Stimulated activated CD8-positive, alpha-beta memory T cell treated with anti-CD3 and anti-CD28 coated beads, Interleukin-15, amount 100 ng/mL, for 48 hours (primary cell): ENCODE measurements at regions not wholly inside any gene's neighbourhood (a gene's known extent, or its start where the extent isn't known, plus 50 kb on each side); places are given as distances from the start of the nearest gene placed in this dataset.

Experiments
- DNase-seq, 2 donors: peaks; one replicate each; pipeline ENCODE4 v3.0.0-alpha.2; 2020; ENCODE audit warnings: low read depth in 2 of 2

DNA sequence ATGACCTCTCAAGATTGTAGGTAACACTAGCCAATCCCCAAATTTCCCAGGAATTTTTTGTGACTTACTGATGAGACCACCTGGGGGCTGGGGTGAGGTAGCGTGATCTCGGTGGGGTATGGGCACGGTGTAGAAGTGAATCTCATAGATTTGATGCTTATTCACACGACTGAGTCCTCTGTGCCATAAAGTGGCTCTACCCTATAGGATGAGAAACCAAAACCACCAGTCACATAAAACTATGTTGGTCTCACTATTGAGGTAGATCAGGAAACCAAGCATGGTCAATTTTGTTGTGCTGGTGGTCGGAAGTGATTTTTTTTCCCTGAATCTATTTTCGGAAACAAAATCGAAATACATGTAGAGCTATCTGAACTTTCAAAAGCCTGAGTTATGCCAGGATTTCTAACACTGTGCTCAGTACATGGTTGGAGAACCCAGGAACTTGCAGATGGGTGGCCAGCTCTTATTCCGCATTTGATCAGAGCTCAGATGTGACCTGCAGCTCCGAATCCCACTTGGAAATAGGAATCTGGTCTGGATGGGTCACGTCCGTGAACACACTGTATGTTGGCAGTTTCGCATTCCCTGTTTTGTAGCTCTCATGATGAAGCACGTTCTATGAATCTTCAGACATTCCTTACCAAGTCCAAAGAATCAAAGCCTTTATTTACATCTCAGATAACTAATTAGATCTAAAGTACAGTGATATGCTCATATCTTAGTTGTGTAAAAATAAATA lies 261.5 kb downstream of the KLF6 start:
- no peak for DNase-seq

DNA sequence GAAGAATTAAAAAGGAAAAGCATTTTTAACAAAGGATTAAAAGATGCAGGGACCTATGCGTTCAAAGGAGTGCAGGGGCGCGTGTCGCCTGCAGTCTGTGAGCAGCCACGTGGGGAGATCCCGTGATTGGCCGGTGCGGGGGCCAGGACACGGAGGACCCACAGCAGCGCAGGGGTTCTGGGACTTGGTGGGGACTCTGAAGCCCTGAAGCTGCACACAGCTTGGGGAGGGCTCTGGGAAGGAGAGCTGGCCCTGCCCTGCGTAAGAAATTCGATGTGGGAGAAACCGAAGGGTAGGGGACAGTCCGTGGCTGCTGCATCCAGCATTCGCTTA lies 268.1 kb downstream of the KLF6 start:
- DNase-seq = no peak

DNA sequence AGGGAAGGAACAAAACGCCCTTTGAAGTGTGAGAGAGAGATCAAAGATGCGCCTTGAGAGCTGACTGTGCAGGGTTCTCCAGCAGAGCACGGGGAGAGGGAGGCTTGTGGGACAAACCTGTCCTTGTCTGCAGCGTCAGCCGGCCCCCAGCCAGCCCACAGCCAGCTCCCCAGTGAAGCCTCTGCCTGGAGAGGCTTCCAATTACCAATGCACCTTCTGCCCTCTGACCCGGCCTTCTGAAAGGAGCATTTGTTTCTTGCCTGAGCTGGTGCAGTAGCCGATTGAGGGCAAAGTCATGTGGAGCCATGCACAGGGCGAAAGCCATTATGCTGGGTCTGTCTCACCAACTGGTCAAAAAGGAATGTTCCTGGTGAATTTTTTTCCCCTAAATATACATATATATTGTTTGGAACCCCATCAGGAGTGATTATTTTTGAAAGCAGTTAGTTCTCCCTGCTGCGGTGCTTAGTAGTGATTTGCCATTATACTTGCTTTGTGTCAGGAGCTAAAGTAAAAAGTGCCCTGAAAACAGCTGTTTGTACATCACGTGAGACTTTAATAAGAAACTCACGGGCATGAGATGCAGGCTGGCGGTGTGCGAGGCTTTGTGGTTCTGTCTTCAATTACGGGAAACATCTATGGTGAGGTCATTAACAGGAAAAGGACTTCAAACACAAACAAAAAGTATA lies 268.6 kb downstream of the KLF6 start:
- DNase-seq = no peak

DNA sequence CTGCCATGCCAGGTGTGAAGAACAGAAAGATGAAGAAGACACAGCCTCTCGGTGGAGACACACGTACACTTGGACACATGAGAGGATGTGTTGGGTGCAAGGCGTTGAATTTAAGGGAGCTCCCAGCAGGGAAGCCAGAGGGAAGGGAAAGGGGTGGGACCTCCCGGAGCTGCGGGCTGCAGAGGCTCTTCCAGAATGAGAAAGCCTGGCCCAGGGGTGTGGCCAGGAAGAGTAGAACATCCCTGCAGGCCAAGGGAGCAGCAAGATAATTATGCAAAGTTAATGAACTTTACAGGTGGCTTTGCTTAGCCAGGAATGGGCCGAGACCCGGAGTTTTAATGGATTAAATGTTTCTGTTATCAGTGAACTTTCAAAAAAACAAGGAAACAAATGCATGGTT lies 270.3 kb downstream of the KLF6 start:
- no peak for DNase-seq

DNA sequence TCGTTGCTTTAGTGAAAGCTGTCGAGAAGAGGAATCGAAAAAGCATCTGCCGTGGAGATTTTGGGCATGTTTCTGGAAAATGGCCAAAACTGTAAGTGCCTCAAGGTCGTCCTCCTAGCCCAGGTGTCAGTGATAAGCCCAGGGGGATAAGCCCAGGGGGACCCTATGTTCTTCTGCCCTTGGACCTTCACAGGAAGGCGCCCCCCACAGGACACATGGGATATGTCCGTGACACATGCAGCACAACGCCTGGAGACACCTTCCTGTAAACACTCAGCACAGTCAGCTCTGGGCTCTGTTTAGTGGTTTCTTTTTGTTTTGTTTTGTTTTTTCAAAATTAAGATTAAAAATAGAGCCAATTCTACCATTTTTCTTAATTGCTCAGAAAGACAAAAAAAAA lies 272.7 kb downstream of the KLF6 start:
- no peak for DNase-seq

DNA sequence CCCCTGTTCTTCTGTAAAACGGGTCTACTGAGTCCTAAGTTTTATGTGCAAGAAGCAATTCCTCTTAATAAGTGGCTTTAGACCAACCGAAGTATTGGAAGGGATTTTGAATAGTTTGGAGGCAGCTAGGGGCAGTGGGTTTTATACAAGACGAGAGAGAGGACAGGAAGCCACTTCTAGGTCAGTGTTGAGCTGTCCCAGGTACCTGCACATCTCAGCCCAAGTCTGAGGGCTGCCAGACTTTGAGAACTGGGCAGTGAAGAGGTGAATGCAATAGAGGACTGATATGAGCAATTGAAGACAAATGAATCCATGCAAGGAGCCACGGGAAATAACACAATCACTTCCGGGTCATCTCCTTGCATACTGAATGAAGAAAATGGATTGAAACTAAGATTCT lies 273.5 kb downstream of the KLF6 start:
- no peak for DNase-seq

DNA sequence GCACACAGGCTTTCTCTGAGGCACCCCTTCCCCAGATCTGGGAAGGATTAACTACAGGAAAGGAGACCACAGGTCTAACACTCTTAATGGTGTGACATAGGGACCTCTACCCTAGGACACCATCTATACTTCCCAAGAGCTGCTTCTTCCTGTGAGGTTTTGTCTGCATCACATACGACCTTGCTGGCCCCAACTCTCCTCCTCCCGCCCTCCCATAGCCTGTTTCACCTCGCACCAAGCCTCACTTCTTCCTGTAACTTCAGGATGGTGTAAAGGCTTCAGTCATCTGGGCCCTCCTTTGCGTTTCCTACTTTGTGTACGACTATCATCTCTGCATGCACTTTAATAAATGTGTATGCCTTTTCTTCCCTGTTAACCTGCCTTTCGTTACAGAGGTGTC lies 274.3 kb downstream of the KLF6 start:
- DNase-seq = no peak

DNA sequence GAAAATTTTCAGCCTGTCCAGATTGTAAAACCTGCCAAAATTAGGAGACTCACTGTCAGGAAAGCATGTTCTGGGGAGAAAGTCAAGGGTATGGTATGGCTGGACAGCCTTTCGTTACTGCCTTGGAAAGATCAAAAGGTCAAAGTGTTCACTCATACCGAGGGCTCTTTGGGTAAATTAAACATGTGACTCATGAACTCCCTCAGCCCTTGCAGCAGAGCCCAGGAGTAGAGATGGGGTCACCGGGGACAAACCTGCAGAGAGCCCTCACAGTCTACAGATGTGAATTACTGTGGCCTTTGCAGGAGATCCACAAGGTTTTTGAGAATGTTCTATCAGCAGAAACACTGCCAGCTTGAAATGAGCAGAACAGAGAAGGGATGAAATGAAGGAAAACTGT lies 275.7 kb downstream of the KLF6 start:
- DNase-seq = no peak

DNA sequence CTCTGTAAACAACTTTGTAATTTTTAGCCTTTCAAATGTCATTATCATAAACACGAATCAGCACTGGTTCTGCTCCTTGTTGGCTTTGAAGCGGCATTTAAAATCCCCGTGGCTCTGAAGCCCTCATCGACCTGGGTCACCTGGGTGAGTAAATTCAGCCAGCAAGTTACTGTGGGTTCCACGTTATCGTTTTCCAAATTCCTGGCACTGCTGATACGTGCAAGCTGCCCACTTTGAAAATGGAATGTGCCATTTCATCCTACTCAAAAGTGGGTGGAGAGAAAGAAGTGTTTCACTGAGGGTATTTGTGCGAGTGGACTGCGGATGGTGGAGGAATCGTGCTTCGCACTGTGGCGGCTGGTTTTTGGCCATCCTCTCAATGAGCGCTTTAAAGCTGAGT lies 281.7 kb downstream of the KLF6 start:
- DNase-seq = no peak

DNA sequence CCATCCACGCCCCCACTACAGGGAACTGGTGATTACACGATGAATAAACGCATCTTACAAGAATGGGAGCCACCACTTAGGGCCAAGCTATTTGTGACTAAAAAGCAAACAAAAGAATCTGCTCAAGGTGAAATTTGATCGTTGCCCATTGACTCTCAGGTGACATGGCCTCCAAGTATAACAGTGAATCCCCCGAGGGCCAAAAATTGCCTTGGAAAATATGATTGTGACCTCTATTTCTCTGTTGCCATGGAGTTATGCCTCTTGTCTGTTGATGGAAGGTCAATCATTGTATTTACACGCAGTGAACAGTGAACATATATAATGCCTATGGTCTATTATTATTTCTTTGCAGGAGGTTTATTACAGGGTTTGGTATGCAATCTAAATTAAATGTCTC lies 282.3 kb downstream of the KLF6 start:
- DNase-seq = no peak

DNA sequence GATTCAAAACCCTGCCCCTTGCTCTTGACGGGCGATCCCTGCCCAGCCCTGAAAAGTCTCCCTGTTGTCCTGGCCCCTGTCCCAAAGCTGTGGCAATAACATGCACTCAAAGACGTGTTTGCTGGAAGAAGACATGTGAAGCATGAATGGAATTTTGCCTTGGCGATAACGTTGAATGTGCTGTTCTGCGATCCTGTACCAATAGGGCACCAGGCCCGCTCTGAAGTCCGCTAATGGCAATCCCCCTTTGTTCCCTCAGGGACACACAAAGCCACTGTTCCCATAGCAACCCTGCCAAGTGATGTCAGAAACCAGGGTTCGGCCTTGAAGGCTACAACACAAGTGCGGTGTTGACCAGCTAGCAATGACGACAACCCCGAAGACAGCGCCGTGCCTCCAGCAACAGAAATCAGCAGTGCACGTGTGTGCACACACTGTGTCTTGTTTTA lies 284.6 kb downstream of the KLF6 start:
- no peak for DNase-seq

DNA sequence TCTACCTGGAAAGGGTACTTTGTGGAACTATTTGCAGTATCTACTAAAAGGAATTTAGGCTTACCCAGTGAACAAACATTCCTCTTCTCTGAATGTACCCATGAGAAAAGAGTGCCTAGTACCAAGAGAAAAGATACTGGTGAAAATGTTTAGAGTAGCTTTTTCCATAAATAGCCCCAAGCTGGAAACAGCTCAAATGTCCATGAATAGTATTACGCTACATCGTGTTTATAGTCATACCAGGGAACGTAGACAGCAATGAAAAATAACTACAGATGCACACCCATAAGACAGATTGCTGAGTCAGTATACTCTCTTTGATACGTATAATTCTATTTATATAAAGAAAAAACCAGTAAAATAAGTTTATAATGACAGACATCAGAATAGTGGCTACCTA lies 285.9 kb downstream of the KLF6 start:
- no peak for DNase-seq

DNA sequence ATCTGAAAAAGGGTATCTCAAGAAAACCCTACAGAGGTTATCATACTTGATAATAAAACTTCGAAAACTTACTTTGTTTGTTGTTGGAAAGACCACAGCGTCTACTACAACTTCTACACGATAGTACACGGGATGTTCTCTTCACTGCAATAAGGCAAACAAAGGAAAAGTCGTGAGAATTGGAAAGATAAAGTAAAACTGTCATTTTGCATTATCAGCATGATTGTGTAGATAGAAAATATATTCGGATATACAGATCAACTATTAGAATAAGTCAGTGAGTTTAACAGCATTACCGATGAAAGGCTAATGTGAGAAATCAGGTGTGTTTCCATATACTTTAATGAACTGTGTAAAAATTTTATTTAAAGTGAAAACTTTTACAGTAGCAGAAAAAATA lies 287.4 kb downstream of the KLF6 start:
- DNase-seq = no peak

DNA sequence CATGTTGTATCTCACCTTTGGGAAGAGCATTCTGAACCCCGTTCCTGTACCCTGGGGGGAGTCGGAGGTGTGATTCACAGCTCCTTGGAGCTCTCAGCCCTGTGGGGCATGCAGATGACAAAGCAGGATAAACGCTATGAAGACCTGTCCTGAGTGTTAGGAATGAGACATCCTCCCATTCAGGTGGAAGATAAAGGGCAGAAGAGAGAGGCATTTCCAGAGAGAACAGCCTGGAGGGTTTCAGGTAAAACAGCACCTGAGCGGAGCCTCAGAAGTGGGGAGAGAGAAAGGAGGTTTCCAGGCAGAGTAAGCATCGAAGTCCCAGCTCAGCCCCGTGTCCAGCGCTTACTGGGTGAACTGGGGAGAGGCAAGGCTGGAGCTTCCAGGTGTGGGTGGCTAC lies 288.9 kb downstream of the KLF6 start:
- no peak for DNase-seq

DNA sequence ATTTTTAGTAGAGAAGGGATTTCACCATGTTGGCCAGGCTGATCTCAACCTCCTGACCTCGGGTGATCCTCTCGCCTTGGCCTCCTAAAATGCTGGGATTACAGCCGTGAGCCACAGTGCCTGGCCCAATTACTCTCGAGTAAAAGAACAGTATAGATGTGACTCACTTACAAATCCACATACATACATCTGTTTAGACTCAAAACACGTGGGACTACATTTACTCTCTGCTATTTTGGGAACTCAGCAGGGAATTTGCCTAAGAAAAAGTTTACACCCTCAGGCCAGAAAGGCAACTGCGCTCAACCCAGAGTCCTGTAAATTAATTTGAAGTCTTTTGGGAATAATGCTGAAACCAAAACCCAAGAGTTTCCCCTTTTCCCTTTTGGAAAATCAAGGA lies 289.7 kb downstream of the KLF6 start:
- no peak for DNase-seq

DNA sequence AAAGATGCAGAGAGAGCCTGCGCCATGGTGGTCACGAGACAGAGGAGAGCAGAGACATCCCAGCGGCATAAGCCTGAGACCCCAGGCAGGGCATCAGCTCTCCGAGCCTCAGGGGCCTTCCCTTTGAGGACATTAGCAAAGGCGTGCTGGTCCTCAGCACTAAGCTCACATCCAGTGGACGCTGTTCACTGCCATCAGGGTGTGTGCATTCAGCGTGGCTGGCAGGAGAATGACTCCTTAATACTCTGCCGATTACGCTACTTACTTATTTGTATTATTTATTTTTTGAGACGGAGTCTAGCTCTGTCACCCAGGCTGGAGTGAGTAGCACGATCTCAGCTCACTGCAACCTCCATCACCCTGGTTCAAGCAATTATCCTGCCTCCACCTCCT lies 290.2 kb downstream of the KLF6 start:
- DNase-seq = no peak

DNA sequence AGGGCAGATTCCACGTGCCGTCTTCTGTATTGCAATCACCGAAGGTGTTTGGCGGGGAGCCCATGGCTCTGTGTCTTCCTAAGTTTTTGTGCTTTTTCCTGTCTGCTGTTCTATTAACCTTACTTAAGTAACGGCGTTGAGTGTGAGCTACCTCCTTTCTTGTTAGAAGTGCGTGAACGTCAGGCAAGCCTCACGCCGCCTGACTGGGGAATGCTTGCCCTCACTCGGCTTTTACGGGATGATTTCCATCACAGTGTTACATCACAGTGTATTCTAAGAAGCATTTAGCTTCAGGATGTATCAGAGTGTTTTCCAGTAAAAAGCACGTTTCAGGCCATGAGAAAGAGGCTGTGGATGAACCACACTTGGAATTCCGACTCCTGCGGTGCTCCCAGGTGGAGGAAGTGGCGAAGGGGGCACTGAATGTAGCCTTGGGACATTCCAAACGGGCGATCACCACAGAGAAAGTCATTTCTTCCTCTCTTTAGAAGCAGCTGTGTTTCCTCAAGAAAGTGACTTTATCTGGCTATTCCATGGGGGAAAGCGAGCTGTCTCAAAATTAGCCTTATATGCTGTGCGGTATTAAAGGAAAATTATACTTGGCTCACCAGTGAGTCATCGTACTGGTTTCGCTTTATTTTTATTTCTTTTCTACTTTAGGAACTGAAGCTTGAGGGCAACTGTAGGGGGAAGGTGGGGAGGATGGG lies 290.7 kb downstream of the KLF6 start:
- no peak for DNase-seq

DNA sequence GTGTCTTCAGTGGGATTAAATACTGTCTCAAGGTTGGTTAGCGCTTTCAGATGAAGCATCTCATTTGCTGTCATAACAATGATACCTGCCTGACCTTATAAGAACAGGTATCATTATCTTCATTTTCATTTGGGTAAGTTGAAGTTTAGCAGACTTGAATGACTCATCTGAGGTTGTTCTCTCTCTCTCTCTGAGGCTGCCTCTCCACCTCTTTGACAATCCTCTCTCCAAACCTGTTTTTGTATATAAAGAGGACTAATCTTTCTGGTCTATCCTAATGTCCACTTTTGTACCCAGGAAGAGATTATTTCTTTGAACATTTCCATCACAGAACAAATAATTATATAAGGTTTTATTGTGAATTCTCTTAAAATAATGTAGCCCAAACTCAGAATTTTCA lies 291.4 kb downstream of the KLF6 start:
- no peak for DNase-seq

DNA sequence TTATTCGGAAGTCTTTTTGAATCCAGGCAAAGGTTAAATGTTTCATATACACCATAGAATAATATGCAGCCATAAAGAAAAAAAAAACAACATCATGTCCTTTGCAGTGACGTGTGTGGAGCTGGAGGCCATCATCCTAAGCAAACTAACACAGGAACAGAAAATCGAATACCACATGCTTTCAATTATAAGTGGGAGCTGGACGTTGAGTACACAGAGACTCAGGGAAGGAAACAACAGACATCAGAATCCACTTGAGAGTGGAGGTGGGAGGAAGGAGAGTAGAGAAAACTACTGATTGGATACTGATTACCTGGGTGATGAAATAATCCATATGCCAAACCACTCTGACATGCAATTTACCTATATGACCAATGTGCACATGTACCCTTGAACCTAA lies 293.4 kb downstream of the KLF6 start:
- no peak for DNase-seq

DNA sequence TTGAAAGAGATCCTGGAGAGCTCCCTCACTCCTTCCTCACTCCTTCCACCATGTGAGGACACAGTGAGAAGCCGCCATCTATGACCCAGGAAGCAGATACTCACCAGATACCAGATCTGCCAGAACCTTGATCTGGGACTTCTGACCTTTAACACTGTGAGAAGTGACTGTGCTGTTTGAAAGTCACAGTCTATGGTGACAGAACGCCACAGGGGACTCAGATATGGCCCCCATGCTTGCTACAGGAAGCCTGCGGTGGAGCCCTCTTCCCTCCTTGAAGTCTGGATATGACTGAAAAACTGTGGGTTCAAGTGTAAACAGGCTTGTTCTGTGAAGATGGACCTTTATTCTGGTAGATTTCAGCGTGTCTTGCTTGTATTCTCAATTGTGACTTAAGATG lies 297.8 kb downstream of the KLF6 start:
- DNase-seq = no peak

DNA sequence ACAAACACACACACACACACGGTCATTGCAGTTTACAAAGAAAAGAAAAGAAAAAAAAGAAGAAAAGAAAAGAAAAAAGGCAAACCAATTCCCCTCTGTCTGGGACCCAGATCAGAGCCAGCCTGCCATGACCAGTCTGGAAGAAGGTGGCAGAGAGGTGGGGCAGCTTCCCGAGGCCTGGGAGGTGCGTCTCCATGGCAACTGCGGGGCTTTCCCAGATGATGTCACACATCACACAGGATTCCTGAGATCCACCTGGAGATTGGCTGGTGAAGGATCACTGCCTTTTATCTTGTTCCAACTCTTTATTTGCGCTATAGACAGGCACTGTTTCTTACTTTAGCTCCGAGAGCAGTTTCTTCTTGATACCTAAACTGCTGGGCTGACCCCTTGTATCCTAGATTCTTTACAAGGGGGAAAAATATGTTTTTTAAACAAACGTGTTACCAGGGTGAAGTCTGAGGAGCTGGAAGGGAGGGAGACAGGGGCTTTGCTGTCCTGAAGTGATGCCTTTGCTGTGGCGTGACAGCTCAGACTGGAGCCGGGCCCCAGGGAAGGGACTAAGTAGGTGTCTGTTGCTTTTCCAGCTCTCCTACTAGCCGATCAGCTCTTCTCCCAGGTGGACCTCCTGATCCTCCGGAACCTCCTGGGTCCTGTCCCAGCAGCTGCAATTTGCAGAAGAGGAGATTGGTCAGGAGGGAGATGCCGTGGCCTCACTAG lies 298.5 kb downstream of the KLF6 start:
- DNase-seq = no peak

DNA sequence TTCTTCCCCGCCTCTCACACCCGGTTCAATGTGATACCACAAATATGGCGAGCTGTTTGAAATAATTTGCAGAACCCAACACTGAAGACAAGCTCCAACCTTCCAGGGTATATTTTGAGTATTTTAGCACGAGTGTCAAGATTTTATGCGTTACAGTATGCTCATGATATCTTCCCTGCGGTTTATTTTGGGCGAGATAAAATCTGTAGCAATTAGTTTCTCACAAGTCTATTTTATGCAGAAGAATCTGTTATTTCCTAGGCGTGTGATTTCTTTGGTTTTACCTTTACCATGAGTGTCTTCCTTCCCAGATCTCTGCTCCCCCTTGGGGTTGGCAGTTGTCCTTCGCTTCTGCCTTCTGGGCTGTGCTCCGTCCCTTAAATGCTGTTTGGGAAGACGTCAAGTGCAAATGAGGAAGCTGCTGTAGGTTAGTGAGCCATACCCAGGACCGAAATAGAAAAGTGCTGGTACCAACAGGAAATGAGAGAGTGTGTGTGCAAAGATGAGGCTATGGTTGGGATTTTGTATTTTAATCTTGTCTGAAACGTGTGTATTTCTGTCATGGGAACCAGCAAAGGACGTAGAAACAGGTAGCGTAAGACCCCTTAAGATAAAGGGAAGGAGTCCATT lies 299.8 kb downstream of the KLF6 start:
- no peak for DNase-seq
